GM12891 (cell line): ENCODE measurements at regions not wholly inside any gene's neighbourhood (a gene's known extent, or its start where the extent isn't known, plus 50 kb on each side); places are given as distances from the start of the nearest gene placed in this dataset.

Experiments
- DNase-seq: peaks from one replicate; pipeline ENCODE4 v3.0.0; 2011; ENCODE audit warnings: low spot score; ENCODE audit not compliant: insufficient read length
- FAIRE-seq: peaks from 2 replicates; lab custom pipeline; 2011; peaks lifted over from hg19 to GRCh38; lab: Jason Lieb, UNC
- PAX5 ChIP-seq: IDR thresholded peaks from 2 replicates; pipeline ENCODE4 v1.6.1; 2011; ENCODE audit warnings: low read length, moderate library complexity, mild to moderate bottlenecking; ENCODE audit not compliant: insufficient read depth, severe bottlenecking
- POLR2A ChIP-seq: IDR thresholded peaks from 2 replicates; pipeline ENCODE4 v1.6.1; 2011; ENCODE audit warnings: low read depth, low read length, control low read depth
- POLR2AphosphoS5 ChIP-seq: IDR thresholded peaks from 2 replicates; pipeline ENCODE4 v1.6.1; 2011; ENCODE audit warnings: low read depth, low read length, control low read depth
- POU2F2 ChIP-seq: IDR thresholded peaks from 2 replicates; pipeline ENCODE4 v1.6.1; 2011; ENCODE audit warnings: low read depth, mild to moderate bottlenecking, control low read depth, low read length, moderate library complexity
- SPI1 ChIP-seq: IDR thresholded peaks from 2 replicates; pipeline ENCODE4 v1.6.1; 2011; ENCODE audit warnings: low read depth, low read length, control low read depth
- TAF1 ChIP-seq: IDR thresholded peaks from 2 replicates; pipeline ENCODE4 v1.6.1; 2011; ENCODE audit warnings: low read depth, low read length, control low read depth

DNA sequence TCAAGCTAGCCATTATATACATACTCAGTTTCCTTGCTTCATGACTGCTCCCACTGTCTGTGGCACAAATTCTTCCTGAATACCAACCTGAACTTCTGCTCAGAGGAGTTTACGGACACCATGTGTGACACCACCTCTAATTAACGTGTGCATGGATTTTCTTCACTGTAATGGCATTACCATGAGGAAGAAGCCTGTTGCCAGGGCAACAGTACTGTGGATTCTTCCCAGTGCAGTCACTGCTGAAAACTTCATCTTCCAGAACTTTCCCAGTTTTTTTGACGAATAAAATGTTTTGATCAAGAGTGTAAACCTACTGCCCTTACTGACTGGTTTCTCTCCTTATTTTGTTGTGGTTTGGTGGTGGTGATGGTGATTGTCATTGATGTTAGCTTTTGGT is 444.3 kb upstream of the NRSN1 start:
- no peak for FAIRE-seq
- no peak for TF ChIP-seq SPI1
- no peak for TF ChIP-seq POLR2A
- TF ChIP-seq POLR2AphosphoS5, result no peak
- no peak for TF ChIP-seq TAF1
- no peak for TF ChIP-seq POU2F2

DNA sequence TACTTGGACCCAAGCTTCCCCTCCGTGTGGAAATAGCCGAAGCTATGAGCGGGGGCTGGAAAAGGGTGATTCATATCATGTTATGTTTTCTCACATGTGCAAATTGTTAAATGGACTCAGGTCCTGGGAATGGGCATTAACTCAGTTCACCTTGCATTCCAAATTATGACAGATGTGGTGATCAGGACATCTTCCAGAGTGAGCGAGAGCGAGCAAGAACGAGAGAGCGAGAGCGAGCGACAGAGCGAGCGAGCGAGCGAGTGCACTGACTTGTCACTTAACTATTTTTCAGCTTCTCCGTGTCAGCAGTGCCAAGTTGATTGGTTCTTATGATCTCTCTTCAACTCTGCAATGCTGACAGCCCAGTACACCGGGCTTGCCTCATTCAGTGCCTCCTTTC is 437.4 kb upstream of the NRSN1 start:
- FAIRE-seq, result no peak
- no peak for DNase-seq
- no peak for TF ChIP-seq PAX5
- TF ChIP-seq POLR2AphosphoS5, result no peak
- TF ChIP-seq TAF1, result no peak
- TF ChIP-seq POLR2A, result no peak
- TF ChIP-seq SPI1, result no peak
- TF ChIP-seq POU2F2, result no peak

More for the DNA sequence above, 444.3 kb upstream of the NRSN1 start:
- DNase-seq, result no peak

DNA sequence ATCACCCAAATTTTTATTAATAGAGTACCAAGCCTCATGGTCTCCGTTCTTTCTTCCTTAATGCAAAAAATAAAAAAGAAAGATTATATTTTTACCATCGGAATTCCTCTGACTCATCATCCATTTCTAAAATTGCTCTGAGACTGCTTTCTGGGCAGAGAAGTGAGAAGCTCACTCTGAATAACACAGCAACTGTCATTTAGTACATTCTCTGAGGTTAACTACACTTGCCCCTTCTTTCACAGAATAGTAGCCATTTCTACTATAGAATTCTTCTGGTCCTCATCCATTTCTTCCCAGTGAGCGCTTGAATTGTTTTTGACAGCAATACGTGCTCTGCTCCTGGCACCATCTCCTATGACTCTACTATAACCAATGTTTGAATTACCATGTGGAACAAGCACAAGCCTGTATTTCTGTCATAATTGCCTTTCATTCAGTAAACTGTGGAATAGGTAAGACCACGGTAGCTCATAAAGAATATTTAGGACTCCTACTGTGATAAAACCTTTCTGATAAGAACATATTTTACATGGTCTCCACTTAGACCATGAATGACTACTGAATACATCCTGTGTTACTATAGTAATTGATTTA is 435.5 kb upstream of the NRSN1 start:
- DNase-seq, result no peak
- TF ChIP-seq POU2F2 (no peak), TAF1 (no peak), SPI1 (no peak), PAX5 (no peak), POLR2AphosphoS5 (no peak), POLR2A (no peak)
- no peak for FAIRE-seq

DNA sequence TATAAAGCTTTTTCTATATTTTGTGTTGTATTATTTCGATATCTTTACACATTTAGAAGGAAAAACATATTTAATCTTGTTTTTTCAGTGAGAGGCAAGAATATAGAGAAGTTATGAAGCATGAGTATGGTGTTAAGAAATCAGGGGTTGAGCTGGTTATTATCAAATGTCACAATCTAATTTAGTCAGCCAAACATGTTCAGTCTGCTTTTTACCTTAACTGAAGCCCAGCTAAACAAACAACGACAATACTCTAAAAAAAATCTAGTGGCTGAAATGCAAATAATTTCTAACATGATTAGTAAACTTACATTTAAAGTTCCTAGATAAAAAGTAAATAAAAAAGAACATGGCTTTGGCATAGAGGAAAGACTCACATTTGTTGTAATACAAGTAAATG is 433.8 kb upstream of the NRSN1 start:
- DNase-seq, result no peak
- TF ChIP-seq POU2F2 (no peak), POLR2AphosphoS5 (no peak), TAF1 (no peak), SPI1 (no peak), PAX5 (no peak), POLR2A (no peak)
- no peak for FAIRE-seq

DNA sequence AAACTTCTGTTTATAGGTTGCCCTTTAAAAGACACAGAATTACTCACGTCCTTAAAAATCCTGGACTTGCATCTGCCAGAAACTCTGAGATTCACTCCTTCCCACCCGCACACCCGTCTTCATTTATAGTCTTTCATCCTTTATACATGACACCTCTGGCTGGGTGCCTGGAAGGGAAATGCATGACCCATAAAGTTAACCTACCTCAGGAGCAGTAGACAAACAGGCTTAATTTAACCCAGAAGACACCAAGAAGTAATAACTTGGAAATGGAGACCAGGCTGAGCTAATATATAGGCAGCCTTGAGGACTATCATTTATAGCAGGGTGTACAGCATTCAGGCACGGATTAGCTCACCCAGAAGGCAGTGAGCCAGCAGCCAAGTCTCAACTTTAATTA is 429.0 kb upstream of the NRSN1 start:
- TF ChIP-seq SPI1 (no peak), TAF1 (no peak), POLR2AphosphoS5 (no peak), PAX5 (no peak), POU2F2 (no peak), POLR2A (no peak)
- no peak for FAIRE-seq
- no peak for DNase-seq

DNA sequence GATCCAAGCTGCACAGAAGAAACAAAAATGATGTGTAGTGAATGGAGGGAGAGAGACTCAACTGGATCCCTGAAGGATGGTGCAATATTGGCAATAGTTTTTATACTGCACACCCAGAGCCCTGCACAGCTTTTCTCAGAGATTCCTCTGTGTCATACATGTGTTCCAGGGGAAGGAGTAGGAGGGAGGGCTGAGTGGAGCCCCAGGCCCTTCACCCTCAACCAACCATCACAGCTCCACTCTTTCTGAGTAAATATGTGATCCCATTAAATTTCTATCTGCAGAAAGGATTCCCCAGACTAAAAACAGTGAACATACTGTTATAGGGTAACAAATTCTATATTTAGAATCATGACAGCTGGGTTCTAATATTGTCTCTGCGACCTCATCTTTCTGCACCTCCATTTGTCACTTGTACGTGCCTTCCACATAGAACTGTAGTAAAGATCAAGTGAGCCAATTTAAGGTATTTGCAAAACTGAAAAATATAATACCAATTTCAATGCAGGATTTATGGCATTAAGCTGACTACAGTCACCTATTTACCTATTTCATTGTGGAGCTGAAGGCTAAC is 421.4 kb upstream of the NRSN1 start:
- TF ChIP-seq POLR2A, result no peak
- no peak for TF ChIP-seq PAX5
- TF ChIP-seq SPI1, result no peak
- no peak for TF ChIP-seq TAF1
- no peak for TF ChIP-seq POLR2AphosphoS5
- no peak for TF ChIP-seq POU2F2
- DNase-seq (no peak), FAIRE-seq (no peak)

DNA sequence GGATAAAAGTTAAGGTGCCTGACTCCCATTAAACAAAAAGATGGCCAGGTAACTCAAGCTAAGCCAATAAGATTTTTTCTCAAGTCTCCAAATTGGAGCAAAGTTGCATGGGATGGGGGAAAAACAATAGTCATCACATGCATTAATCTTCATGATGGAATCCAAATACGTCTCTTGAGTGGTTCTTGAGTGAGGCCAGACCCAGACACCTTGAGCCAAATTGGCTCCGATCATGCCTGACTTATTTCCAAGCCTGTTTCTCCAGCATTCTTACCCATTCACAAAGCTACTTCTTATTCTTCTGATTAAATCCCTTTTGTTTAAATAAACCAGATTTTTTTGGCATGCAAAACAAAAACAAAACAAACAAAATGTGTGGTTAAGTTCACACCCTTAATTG is 420.3 kb upstream of the NRSN1 start:
- FAIRE-seq (no peak), DNase-seq (no peak)
- TF ChIP-seq SPI1 (no peak), PAX5 (no peak), POLR2AphosphoS5 (no peak), TAF1 (no peak), POU2F2 (no peak), POLR2A (no peak)

DNA sequence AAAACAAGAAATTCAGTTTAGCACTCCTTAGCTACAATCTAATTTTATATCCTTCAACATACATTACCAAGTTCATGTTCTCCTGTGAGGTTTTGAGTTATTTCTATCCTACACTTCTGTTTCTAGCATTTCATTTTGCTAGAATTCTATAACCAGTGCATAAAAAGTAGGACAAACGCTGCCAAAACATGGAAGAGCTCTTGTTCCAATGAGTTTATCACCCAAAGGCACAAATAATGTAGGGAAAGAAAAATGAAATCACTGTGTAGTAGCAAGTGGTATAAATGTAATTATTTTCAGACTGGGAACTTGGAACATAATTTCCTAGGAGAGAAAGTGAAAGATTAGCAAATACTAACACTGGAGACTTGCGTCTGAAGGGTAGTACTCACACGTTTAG is 413.3 kb upstream of the NRSN1 start:
- TF ChIP-seq SPI1 (no peak), POU2F2 (no peak), POLR2AphosphoS5 (no peak), POLR2A (no peak), PAX5 (no peak), TAF1 (no peak)
- FAIRE-seq, result no peak
- DNase-seq, result no peak

DNA sequence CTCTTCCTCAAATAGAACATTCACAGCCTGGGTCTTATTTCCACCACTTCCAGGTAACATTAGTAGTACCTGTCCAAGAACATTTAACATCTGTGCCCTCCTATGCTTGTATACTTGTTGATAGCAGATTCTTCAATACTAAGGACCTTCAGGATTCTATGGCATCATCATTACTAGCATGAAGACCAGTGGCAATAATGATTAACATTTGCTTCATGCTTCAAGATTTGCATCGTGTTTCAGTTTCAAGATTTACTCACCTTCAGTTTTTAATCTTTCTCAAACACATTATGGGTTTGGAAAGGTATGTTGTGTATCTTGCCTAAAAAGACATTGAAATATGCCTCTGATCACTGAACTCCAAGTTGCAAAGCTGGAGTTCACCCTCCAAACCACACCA is 412.8 kb upstream of the NRSN1 start:
- no peak for DNase-seq
- no peak for FAIRE-seq
- TF ChIP-seq POU2F2, result no peak
- TF ChIP-seq POLR2A, result no peak
- no peak for TF ChIP-seq POLR2AphosphoS5
- no peak for TF ChIP-seq SPI1

DNA sequence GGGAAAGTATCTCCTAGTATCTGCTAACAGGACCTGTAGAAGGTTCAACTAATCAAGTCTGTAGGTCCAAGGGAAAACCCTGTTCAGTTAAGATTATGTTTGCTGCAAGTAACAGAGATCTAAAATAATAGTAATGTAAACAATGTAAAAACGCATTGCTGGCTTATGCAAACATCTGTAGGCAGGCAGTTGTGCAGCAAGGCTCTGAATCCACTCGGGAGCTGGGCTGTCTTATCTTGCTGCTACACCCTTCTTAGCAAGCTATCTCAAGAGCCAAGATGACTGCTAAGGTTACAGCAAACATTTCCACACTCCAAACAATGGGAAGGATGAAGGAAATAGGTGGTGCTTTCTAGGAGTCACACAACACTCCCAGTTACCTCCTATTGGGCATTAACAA is 397.3 kb upstream of the NRSN1 start:
- FAIRE-seq (no peak), DNase-seq (no peak)
- TF ChIP-seq POLR2A, result no peak
- no peak for TF ChIP-seq SPI1
- no peak for TF ChIP-seq PAX5
- no peak for TF ChIP-seq TAF1
- no peak for TF ChIP-seq POU2F2
- no peak for TF ChIP-seq POLR2AphosphoS5

DNA sequence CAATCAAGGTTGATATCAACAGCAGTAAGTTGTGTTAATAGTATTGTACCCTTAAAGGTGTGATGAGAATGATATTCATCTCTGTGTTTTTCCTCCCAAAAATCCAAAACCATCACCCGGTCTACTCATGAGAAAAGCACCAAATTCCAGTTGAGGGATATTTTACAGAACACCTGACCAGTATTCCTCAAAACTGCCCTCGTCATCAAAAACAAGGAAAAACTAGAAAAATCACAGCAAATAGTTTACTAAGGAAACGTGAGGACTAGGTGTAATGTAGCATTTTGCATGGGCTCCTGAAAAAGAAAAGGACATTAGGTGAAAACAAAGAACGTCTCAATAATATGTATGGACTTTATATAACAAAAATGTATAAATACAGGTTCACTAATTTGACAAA is 394.4 kb upstream of the NRSN1 start:
- FAIRE-seq (no peak), DNase-seq (no peak)
- TF ChIP-seq SPI1, result no peak
- TF ChIP-seq POU2F2, result no peak
- TF ChIP-seq PAX5, result no peak
- TF ChIP-seq TAF1, result no peak
- no peak for TF ChIP-seq POLR2AphosphoS5
- no peak for TF ChIP-seq POLR2A
